ENCODE measurements at regions not wholly inside any gene's neighbourhood (a gene's known extent, or its start where the extent isn't known, plus 50 kb on each side); places are given as distances from the start of the nearest gene placed in this dataset.

DNA sequence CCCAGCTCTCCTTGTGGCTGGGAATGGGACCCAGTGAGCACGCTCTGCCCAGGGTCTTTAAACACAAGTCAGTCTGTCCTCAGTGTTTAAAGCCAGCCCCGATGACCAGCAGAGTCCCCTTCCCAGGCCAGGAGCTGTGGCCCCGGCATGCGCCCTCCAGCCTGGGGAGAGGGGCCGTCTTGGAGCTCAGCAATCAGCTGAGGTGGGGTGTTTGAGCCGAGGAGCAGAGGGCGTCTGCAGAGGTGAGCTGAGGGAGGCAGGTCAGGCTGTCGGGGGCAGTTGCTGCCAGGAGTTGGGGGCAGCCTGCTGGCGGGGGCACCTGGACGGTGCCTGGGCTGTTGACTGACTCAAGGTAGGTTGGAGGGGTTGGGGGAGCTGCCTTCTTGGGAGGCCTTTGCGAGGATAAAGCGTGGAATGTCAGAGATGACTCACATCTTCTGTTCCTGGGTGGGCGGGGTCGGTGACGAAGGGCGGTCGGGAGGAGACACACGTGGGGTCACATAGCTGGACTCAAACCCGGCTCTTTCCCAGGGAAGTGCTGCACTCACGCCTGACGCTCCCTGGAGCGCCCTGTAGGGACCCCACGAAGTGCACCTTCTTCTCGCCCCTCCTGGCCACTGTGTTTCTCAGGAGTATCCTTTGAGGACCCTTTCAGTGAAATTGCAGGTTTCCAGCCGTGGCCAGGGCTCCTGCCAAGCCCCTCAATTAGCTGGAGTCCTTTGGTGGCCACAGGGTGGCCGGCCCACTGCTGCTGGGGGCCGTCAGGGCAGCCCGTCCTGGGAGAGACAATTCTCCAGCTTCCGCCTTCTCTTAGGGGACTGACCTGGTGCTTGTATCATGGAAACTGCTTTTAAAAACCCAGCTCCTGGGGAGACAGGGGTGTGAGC is 86.2 kb downstream of the SIK1 start:
- TF ChIP-seq EZH2 (IDR thresholded peaks at IDR 0.05; ENCODE audit: insufficient read depth, poor library complexity, severe bottlenecking) = no peak
- no peak for TF ChIP-seq EZH2phosphoT487 (IDR thresholded peaks at IDR 0.05; ENCODE audit: insufficient read depth, low read depth)
